ENCODE measurements at regions not wholly inside any gene's neighbourhood (a gene's known extent, or its start where the extent isn't known, plus 50 kb on each side); places are given as distances from the start of the nearest gene placed in this dataset.

DNA sequence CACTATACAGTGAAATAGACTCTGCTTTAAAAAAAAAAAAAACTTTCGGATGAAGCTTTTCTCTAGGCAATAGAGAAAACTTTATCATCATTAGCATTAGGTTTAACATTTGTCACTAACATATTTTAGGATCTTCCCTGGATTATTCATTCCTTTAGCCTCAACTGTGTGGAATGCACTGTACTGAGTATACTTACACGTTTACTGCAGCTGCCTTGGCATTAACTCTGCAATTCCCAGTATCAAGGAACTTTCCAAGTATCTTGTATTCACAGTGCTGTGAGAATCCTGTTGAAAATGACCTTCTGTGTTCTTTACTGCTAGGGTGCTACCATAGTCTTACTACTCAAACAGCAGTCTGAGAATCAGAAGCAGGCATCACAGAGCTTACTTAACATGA is 328.2 kb upstream of the COL3A1 start:
- TF ChIP-seq, protein P1, sequence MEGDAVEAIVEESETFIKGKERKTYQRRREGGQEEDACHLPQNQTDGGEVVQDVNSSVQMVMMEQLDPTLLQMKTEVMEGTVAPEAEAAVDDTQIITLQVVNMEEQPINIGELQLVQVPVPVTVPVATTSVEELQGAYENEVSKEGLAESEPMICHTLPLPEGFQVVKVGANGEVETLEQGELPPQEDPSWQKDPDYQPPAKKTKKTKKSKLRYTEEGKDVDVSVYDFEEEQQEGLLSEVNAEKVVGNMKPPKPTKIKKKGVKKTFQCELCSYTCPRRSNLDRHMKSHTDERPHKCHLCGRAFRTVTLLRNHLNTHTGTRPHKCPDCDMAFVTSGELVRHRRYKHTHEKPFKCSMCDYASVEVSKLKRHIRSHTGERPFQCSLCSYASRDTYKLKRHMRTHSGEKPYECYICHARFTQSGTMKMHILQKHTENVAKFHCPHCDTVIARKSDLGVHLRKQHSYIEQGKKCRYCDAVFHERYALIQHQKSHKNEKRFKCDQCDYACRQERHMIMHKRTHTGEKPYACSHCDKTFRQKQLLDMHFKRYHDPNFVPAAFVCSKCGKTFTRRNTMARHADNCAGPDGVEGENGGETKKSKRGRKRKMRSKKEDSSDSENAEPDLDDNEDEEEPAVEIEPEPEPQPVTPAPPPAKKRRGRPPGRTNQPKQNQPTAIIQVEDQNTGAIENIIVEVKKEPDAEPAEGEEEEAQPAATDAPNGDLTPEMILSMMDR (conservative IDR thresholded peaks at IDR 0.05) = no peak
- no peak for TF ChIP-seq ZFX (IDR thresholded peaks at IDR 0.05)

All from C4-2B (cell line).